ENCODE measurements at regions not wholly inside any gene's neighbourhood (a gene's known extent, or its start where the extent isn't known, plus 50 kb on each side); places are given as distances from the start of the nearest gene placed in this dataset.

DNA sequence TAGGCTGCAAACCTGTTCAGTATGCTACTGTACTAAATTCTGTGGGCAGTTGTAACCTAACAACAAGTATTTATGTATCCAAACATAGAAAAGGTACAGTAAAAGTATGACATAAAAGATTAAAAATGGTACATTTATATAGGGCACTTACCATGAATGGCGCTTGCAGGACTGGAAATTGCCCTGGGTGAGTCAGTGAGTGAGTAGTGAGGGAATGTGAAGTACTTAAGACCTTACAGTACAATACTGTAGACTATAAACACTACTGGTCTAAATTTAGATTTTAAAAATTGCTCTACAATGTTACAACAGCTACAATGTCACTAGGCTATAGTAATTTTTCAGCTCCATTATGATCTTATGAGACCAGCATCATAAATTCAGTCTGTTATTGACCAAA, 146.0 kb upstream of the GNAI1 start:
- no peak for DNase-seq
- H3K27ac ChIP-seq: no peak overlapping the region
- H3K27me3 ChIP-seq: no peaks in the 10 kb centered on the region
- no peaks in the 10 kb centered on the region for H3K4me1 ChIP-seq
- WGBS, 5 donors: 75 to 95% (median 92%) methylated on average over 1 of the region's 1 CpG
- TF ChIP-seq POLR2AphosphoS5 (IDR thresholded peaks at IDR 0.05) (no peak), POLR2A (IDR thresholded peaks at IDR 0.05) (no peak), EP300 (IDR thresholded peaks at IDR 0.05) (no peak)
- TF ChIP-seq, protein P1, sequence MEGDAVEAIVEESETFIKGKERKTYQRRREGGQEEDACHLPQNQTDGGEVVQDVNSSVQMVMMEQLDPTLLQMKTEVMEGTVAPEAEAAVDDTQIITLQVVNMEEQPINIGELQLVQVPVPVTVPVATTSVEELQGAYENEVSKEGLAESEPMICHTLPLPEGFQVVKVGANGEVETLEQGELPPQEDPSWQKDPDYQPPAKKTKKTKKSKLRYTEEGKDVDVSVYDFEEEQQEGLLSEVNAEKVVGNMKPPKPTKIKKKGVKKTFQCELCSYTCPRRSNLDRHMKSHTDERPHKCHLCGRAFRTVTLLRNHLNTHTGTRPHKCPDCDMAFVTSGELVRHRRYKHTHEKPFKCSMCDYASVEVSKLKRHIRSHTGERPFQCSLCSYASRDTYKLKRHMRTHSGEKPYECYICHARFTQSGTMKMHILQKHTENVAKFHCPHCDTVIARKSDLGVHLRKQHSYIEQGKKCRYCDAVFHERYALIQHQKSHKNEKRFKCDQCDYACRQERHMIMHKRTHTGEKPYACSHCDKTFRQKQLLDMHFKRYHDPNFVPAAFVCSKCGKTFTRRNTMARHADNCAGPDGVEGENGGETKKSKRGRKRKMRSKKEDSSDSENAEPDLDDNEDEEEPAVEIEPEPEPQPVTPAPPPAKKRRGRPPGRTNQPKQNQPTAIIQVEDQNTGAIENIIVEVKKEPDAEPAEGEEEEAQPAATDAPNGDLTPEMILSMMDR (IDR thresholded peaks at IDR 0.05): no peak
- H3K4me3 ChIP-seq: no peak overlapping the region
- H3K9me3 ChIP-seq: no peaks in the 10 kb centered on the region
- H3K36me3 ChIP-seq: no peaks in the 10 kb centered on the region
- intact Hi-C loops (cut with DNase I; ENCODE audit: low total_unique reads): no loop called here

DNA sequence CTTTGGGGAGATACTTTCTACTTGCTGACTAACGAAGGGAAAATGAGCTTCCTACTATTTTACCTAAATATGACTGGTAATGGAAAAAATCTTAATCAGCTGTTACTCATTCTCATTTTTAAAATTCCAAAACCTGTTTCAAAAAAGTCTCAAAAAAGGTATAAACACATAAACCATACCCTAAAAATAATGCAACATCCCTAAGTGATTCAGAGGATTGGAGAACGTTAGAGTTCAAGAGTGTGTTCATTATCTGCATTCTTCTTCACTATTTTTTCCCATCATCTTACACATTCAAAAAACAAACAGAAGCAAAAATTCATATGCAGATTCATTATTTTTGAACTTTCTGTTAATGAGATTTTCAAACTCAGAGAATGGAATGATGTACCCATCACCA, 150.4 kb upstream of the GNAI1 start:
- intact Hi-C loops (cut with DNase I; ENCODE audit: low total_unique reads): no loop called here
- Histone ChIP-seq H3K27me3 (no peaks in the 10 kb centered on the region), H3K36me3 (no peaks in the 10 kb centered on the region), H3K4me3 (no peak overlapping the region), H3K27ac (no peak overlapping the region), H3K9me3 (no peaks in the 10 kb centered on the region), H3K4me1 (no peaks in the 10 kb centered on the region)
- WGBS, 5 donors: 62 to 79% (median 71%) methylated on average over 2 of the region's 2 CpGs
- no peak for DNase-seq
- TF ChIP-seq, protein P1 (IDR thresholded peaks at IDR 0.05): no peak
- TF ChIP-seq POLR2A (IDR thresholded peaks at IDR 0.05) (no peak), POLR2AphosphoS5 (IDR thresholded peaks at IDR 0.05) (no peak), EP300 (IDR thresholded peaks at IDR 0.05) (no peak)

DNA sequence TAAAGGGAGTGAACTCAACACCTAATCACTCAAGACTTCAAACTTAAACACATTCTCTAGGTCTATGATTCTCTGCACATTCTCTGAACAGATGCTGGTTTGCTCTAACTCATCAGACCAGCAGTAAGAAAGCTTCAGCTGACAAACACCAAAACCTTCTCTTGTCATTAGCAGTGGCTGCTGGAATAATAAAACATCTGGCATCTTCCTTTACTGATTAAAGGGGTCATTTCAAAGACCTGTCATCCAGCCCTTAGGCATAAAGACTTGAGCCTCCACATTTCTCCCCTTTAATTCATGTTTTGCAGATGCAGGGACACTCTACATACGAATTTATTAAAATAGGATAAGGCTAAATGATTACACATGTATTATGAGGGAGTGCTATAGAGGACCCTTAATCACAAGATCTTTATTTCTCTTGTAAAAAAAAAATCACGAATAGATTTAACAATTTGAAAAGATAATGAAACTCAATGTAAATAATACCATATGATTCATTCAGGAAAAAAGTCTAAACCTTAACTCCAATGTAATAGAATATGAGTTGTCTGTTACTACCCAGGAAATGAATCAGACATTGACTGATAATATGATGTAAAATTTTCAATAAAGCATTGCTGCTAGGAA, 152.4 kb upstream of the GNAI1 start:
- DNase-seq: no peak
- peaks cover 0 to 6% (median 0%) of the 10 kb centered on the region in 4 donors for H3K9me3 ChIP-seq
- H3K4me3 ChIP-seq: no peak overlapping the region
- intact Hi-C loops (cut with DNase I; ENCODE audit: low total_unique reads): no loop called here
- no peaks in the 10 kb centered on the region for H3K27me3 ChIP-seq
- no peaks in the 10 kb centered on the region for H3K4me1 ChIP-seq
- WGBS, 5 donors: 42 to 54% (median 46%) methylated on average over 2 of the region's 2 CpGs
- no peaks in the 10 kb centered on the region for H3K36me3 ChIP-seq
- H3K27ac ChIP-seq: no peak overlapping the region
- no peak for TF ChIP-seq POLR2A (IDR thresholded peaks at IDR 0.05)
- no peak for TF ChIP-seq EP300 (IDR thresholded peaks at IDR 0.05)
- no peak for TF ChIP-seq POLR2AphosphoS5 (IDR thresholded peaks at IDR 0.05)
- TF ChIP-seq, protein P1 (IDR thresholded peaks at IDR 0.05): no peak

DNA sequence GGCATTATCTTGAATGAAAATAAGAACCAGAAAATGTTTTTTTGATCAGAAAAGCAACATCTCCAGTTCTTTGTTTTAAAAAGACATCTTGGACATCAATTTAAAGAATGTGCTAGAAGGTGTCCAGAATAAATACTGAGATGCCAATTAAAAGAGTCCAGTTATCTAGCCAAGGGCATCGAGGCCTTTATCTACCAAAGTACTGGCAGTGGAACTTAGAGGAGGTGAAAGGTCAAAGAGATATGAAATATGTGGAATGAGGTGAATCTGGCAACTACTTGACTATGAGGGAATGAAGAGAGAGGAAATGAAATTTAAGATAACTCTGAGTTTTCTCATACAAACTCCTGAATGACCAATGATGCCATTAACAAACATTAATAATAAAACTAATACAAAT, 154.3 kb upstream of the GNAI1 start:
- no peak for DNase-seq
- TF ChIP-seq EP300 (IDR thresholded peaks at IDR 0.05) (no peak), POLR2A (IDR thresholded peaks at IDR 0.05) (no peak), POLR2AphosphoS5 (IDR thresholded peaks at IDR 0.05) (no peak)
- TF ChIP-seq, protein P1 (IDR thresholded peaks at IDR 0.05): no peak
- Histone ChIP-seq H3K4me3 (no peak overlapping the region), H3K27ac (no peak overlapping the region), H3K27me3 (no peaks in the 10 kb centered on the region), H3K36me3 (no peaks in the 10 kb centered on the region), H3K4me1 (no peaks in the 10 kb centered on the region), H3K9me3 (peaks cover 0 to 6% (median 0%) of the 10 kb centered on the region in 4 donors)
- 23 to 32% (median 27%) methylated on average over 1 of the region's 1 CpG for WGBS, 5 donors
- intact Hi-C loops (cut with DNase I; ENCODE audit: low total_unique reads): no loop called here

Data from stomach (tissue), 8 donors.